Stimulated activated CD8-positive, alpha-beta memory T cell treated with anti-CD3 and anti-CD28 coated beads, Interleukin-12 subunit alpha, Interleukin-12 subunit beta, amount 100 ng/mL, for 1 hour (primary cell): ENCODE measurements at regions not wholly inside any gene's neighbourhood (a gene's known extent, or its start where the extent isn't known, plus 50 kb on each side); places are given as distances from the start of the nearest gene placed in this dataset.
"Not testable (repeated sequence)": the region's sequence is repeated elsewhere in the genome, so short reads cannot be mapped to it uniquely, and the experiment has no call there.

Experiments used
- DNase-seq: peaks from one replicate; pipeline ENCODE4 v3.0.0-alpha.2; 2020; ENCODE audit warnings: low read depth

GRCh38 chr21:25531538-25532250 is 75.6 kb downstream of the MRPL39 start:
- DNase-seq: not testable (repeated sequence)

DNA sequence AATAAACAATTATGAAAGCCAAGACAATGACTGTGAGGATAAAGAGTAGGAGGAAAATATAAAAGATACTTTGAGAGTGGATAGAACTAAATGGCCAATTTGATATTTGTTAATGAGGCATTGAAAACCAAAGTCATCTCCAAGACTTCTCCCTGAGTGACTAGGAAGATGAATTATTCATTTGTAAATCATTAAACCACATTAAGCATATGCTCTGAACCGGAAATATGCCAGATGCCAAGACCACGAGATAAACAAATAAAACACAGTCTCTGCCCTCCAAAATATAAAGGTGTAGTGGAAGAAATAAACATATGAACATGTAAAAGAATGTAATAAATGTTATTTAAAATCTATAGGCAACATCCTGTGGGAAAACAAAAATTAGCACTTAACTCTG is 78.8 kb downstream of the MRPL39 start:
- DNase-seq: no peak

- DNase-seq: no peak
Observed at GRCh38 chr21:25518491-25518911, 88.8 kb downstream of the MRPL39 start.

- DNase-seq: no peak
Observed at GRCh38 chr21:25515484-25516405, 91.5 kb downstream of the MRPL39 start.

DNA sequence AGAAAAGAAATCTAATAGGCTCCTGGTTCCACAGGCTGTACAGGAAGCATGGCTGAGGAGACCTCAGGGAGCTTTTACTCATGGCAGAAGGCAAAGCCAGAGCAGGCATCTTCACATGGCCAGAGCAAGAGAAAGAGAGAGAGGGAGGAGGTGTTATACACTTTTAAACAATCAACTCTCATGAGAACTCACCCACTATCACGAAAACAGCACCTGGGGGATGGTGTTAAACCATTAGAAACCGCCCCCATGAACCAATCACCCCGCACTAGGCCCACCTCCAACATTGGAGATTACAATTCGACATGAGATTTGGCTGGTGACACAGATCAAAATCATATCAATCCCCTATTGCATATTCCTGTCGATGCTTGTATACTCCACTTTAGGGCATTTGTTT is 93.5 kb downstream of the MRPL39 start:
- no peak for DNase-seq

- no peak for DNase-seq
Observed at GRCh38 chr21:25512095-25513081, 94.9 kb downstream of the MRPL39 start.

GRCh38 chr21:25509862-25510261 is 97.4 kb downstream of the MRPL39 start:
- DNase-seq: no peak

DNA sequence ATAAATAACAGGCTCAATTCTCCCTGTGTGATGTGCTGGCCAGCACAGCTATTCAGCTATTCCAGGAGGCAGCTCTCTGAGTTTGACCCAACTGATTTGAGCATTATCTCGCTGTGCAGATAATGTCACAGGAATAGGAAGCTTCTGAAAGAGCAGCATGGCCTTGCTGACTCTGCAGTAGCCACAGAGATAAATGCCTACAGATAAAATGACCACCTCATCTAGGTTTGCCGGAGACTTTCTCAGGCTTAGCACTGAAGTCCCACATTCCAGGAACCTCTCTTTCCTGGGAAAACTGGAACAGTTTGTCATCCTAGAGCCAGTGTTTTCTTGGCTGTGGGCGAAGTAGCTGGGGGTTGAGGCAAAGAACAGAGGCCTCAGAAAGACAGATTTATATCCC is 98.9 kb downstream of the MRPL39 start:
- DNase-seq: no peak

GRCh38 chr21:25507522-25507921 is 99.8 kb downstream of the MRPL39 start:
- no peak for DNase-seq

- DNase-seq: no peak
Observed at GRCh38 chr21:25506887-25507286, 100.4 kb downstream of the MRPL39 start.

- no peak for DNase-seq
Observed at GRCh38 chr21:25506261-25506660, 101.0 kb downstream of the MRPL39 start.

DNA sequence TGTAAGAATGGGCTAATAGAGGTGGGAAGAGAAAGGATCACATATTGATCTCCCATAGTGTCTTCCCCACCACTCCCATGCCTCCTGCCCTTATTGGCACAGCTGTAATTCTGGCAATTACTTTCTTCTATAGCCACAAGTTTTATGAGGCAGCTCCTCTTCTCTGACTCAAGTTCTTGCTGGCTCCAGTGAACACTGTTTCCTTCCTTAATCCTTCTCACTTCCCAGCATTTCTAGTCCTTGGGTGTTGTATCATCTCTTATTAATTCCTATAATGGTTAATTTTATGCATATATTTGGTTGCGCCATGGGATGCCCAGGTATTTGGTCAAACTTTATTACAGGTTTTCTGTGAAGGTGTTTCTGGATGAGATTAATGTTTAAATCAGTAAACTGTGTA is 103.3 kb downstream of the MRPL39 start:
- DNase-seq: no peak

GRCh38 chr21:25501996-25502665 is 105.2 kb downstream of the MRPL39 start:
- no peak for DNase-seq

- no peak for DNase-seq
Observed at GRCh38 chr21:25501462-25501861, 105.8 kb downstream of the MRPL39 start.

DNA sequence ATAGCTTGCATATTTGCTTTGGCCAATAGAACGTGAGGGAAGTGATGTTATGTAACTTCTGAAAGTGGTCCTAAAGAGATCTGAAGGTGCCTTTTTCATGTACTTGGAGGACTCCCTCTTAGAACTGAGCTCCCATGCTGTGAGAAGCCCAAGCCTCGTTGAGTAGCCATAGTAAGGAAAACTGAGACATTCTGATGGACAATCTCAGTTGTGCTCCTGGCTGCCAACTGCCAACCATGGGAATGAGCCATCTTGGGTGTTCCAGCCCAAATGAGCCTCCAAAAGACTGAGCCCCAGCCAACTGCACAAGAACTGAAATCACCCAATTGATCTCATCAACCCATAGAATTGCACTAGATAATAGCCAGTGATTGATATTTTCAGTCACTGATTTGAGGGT is 106.7 kb downstream of the MRPL39 start:
- DNase-seq: no peak

DNA sequence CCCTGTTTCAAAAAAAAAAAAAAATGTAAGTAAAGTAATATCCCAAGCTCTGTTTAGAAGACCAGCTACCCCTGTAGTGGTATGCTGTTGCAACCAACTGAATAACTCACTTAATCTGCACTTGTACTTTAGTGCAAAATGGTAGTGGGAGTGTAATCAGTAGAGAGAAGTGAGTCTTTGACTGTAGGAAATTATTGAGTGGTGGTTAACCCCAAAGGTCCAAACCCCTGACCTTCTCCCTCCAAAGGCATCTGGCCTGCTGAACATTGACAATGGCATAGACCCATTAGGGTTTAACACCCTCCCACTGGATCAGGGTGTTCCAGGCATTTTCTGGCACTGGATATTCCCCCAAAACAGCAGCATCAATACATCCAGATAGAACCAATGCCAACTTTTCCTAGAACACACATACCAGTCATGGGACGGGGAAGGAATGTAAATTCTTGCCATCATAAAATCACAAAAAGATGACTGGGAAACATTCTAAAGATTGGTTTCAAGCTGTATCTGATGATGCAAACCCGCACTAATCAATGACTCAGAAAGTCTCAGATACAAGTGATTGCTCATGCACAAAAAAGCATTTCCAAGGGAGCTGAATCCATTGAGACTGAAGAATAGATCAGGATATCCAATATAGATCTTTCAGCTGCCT is 110.3 kb downstream of the MRPL39 start:
- DNase-seq: no peak

DNA sequence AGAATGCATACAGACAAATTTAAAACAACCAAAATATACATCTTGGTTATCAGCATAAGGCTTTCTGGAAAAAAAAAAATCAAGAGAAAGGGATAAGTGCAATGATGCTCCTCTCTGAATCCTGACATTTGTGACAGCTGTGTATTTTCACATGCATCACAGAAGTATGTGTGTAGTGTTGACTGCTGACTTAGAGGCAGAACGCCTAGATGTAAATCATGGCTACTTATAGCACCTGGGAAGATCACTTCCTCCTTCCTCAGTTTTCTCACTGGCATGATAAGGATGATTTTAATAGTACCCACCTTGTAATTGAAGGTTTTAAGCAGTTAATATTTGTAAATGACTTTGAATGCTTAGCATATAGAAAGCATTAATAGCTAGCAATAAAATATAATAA is 112.5 kb downstream of the MRPL39 start:
- DNase-seq: no peak

GRCh38 chr21:25493722-25494121 is 113.6 kb downstream of the MRPL39 start:
- no peak for DNase-seq

GRCh38 chr21:25491267-25491666 is 116.0 kb downstream of the MRPL39 start:
- DNase-seq: no peak

DNA sequence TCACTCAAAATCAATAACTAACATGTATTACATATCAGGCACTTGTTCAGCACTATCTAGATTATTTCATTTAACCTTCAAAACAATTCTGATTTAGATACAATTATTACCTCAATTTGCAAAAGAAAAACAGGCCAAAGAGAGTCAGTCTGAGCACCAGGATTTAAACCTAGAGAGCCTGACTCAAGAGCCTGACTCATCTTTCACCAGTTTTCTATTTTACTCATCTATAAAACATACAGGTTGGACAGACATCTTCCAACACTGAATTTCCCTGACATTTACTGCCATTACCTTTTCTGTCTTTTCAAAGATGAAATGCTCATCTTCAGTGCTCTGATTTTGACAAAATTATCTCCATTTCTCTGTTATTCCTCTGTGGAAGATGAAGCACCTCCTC is 116.5 kb downstream of the MRPL39 start:
- no peak for DNase-seq

DNA sequence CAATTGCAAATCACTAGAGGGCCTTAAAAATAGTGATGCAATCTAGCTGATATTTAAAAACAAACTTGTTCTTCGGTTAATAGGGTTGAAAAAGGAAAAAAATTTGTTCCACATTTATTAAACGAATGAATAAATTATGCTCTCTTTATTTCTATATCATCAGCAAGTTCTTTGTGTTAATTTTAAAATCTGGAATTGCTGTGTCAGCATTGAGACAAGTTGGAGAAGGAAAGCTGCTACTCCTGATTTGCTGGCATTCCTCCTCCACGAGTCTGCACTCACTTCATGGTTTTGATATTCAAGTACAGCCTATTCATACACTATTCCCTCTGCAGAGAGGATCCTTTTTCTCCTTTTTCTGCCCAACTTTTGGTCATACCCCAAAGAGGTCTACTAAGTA is 117.6 kb downstream of the MRPL39 start:
- no peak for DNase-seq
